ENCODE measurements at regions not wholly inside any gene's neighbourhood (a gene's known extent, or its start where the extent isn't known, plus 50 kb on each side); places are given as distances from the start of the nearest gene placed in this dataset.

DNA sequence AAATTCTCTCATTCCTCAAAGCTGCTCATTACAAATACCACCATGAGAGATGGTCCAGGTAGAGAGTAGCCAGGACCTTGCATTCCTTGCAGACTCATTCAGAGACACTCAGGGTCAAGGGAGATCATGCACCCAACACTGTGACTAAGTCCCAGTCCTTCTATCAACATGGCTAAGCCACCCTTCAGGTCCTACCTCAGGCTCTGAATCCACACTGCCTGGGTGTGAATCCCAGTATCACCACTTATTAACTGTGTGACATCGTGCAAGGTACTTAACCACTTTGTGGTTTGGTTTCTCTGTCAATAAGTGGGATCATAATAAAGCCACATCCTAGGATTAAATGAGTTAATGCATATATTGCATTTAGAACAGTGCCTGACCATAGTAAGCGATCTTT is 124.1 kb upstream of the NEIL3 start:
- TF ChIP-seq CTCF (IDR thresholded peaks at IDR 0.05), result no peak
- TF ChIP-seq POLR2A (IDR thresholded peaks at IDR 0.05), result no peak

Measured in uterus (tissue), 2 donors.